NCI-H1694 treated with DMSO at 0.1 percent for 48 hours (cell line): ENCODE measurements at regions not wholly inside any gene's neighbourhood (a gene's known extent, or its start where the extent isn't known, plus 50 kb on each side); places are given as distances from the start of the nearest gene placed in this dataset.
"Not testable (repeated sequence)": the region's sequence is repeated elsewhere in the genome, so short reads cannot be mapped to it uniquely, and the experiment has no call there.

Experiments used
- DNase-seq: peaks from one replicate; lab custom pipeline; 2025; lab: John Stamatoyannopoulos, UW

GRCh38 chr12:42713566-42713965 lies 124.0 kb upstream of the PRICKLE1 start:
- not testable (repeated sequence) for DNase-seq

GRCh38 chr12:42708374-42708773 lies 118.8 kb upstream of the PRICKLE1 start:
- DNase-seq = not testable (repeated sequence)

- no peak for DNase-seq
Measured at GRCh38 chr12:42707312-42708226, 118.0 kb upstream of the PRICKLE1 start.

GRCh38 chr12:42706321-42706720 lies 116.8 kb upstream of the PRICKLE1 start:
- no peak for DNase-seq

- DNase-seq = no peak
Measured at GRCh38 chr12:42705863-42706262, 116.3 kb upstream of the PRICKLE1 start.

GRCh38 chr12:42704810-42705401 lies 115.4 kb upstream of the PRICKLE1 start:
- DNase-seq = no peak

GRCh38 chr12:42704340-42704739 lies 114.8 kb upstream of the PRICKLE1 start:
- DNase-seq = no peak

GRCh38 chr12:42701084-42701483 lies 111.5 kb upstream of the PRICKLE1 start:
- DNase-seq = no peak

GRCh38 chr12:42698213-42698612 lies 108.7 kb upstream of the PRICKLE1 start:
- no peak for DNase-seq

- DNase-seq = no peak
Measured at GRCh38 chr12:42696406-42697149, 107.0 kb upstream of the PRICKLE1 start.

GRCh38 chr12:42695490-42695995 lies 106.0 kb upstream of the PRICKLE1 start:
- no peak for DNase-seq

GRCh38 chr12:42692749-42693148 lies 103.2 kb upstream of the PRICKLE1 start:
- no peak for DNase-seq

GRCh38 chr12:42691991-42692557 lies 102.5 kb upstream of the PRICKLE1 start:
- DNase-seq = no peak

- DNase-seq = no peak
Measured at GRCh38 chr12:42690264-42690663, 100.7 kb upstream of the PRICKLE1 start.

- no peak for DNase-seq
Measured at GRCh38 chr12:42689699-42690098, 100.2 kb upstream of the PRICKLE1 start.

GRCh38 chr12:42686514-42687172 lies 97.1 kb upstream of the PRICKLE1 start:
- no peak for DNase-seq

- no peak for DNase-seq
Measured at GRCh38 chr12:42684802-42685071, 95.2 kb upstream of the PRICKLE1 start.

- DNase-seq = no peak
Measured at GRCh38 chr12:42683933-42684801, 94.6 kb upstream of the PRICKLE1 start.

GRCh38 chr12:42683266-42683665 lies 93.7 kb upstream of the PRICKLE1 start:
- DNase-seq = no peak

- DNase-seq = no peak
Measured at GRCh38 chr12:42679466-42679865, 89.9 kb upstream of the PRICKLE1 start.

GRCh38 chr12:42677461-42677860 lies 87.9 kb upstream of the PRICKLE1 start:
- no peak for DNase-seq
